Body of pancreas (tissue), 4 donors: ENCODE measurements at regions not wholly inside any gene's neighbourhood (a gene's known extent, or its start where the extent isn't known, plus 50 kb on each side); places are given as distances from the start of the nearest gene placed in this dataset.

Experiments used
- ATAC-seq: fragments of 150-250 bp; one replicate; pipeline ENCODE4 v1.9.1; 2016
- DNase-seq, 4 donors: peaks; one replicate each; pipeline ENCODE4 v3.0.0-alpha.2; 2019
- H3K27ac ChIP-seq, 4 donors: fragments of 200-600 bp; sonication (generic); 1 replicate in 3 of 4; 2 replicates in 1 of 4; pipeline versions ENCODE4 v1.5.1 to v1.6.1; 2016 to 2019; ENCODE audit warnings: mild to moderate bottlenecking in 1 of 4, mixed read lengths in 1 of 4, moderate library complexity in 1 of 4
- H3K27me3 ChIP-seq, 2 donors: fragments of 200-600 bp; sonication (generic); one replicate each; pipeline ENCODE4 v1.6.0; 2016; ENCODE audit warnings: mild to moderate bottlenecking in 1 of 2
- H3K36me3 ChIP-seq, 2 donors: fragments of 200-600 bp; sonication (generic); replicated peaks in 1 of 2; 2 replicates each; pipeline ENCODE4 v1.5.1; 2016; ENCODE audit warnings: low read depth in 2 of 2; ENCODE audit not compliant: insufficient read depth in 1 of 2
- H3K4me1 ChIP-seq: fragments of 200-600 bp; sonication (generic); one replicate; pipeline ENCODE4 v1.6.0; 2016
- H3K4me3 ChIP-seq, 2 donors: fragments of 200-600 bp; sonication (generic); 1 replicate in 1 of 2; 2 replicates in 1 of 2; pipeline ENCODE4 v1.5.1; 2016 to 2019
- H3K9me3 ChIP-seq, 3 donors: fragments of 200-600 bp; sonication (generic); 1 replicate in 2 of 3; 2 replicates in 1 of 3; pipeline ENCODE4 v1.5.1; 2016
- CTCF ChIP-seq, 7 experiments: fragments of 450-650 bp in 4 of 7; fragments of 200-600 bp in 3 of 7; sonication (generic) in 3 of 7; IDR thresholded peaks; one replicate each; pipeline ENCODE4 v1.5.1; 2016 to 2019; ENCODE audit warnings: antibody characterized with exemption in 7 of 7
- POLR2A ChIP-seq, 3 donors: fragments of 450-650 bp; IDR thresholded peaks; one replicate each; pipeline ENCODE4 v1.6.1; 2016; ENCODE audit warnings: antibody characterized with exemption in 3 of 3, mild to moderate bottlenecking in 2 of 3
- WGBS, 2 donors: methylation state at CpG; one replicate each; pipeline ENCODE4 v1.1.5; 2017; 5-methylcytosine and 5-hydroxymethylcytosine counted together
- intact Hi-C: fragments of 100-400 bp; cut with DNase I; formaldehyde crosslinking; loops from one replicate; pipeline ENCODE4 v1.15.1; 2023

GRCh38 chr5:173463207-173463606, 135.0 kb upstream of the STC2 start:
- intact Hi-C loops, result no loop called here
- H3K4me1 ChIP-seq, result no peaks in the 10 kb centered on the region
- no peak overlapping the region for H3K27ac ChIP-seq
- ATAC-seq, result no peak
- no peaks in the 10 kb centered on the region for H3K36me3 ChIP-seq
- TF ChIP-seq POLR2A (IDR thresholded peaks at IDR 0.05), result no peak
- no peak for TF ChIP-seq CTCF (IDR thresholded peaks at IDR 0.05)
- WGBS, 2 donors, result 80 to 91% methylated on average over 3 of the region's 3 CpGs
- H3K27me3 ChIP-seq, result no peaks in the 10 kb centered on the region
- no peak for DNase-seq
- no peaks in the 10 kb centered on the region for H3K9me3 ChIP-seq
- no peak overlapping the region for H3K4me3 ChIP-seq

GRCh38 chr5:173458828-173459609, 130.8 kb upstream of the STC2 start:
- TF ChIP-seq POLR2A (IDR thresholded peaks at IDR 0.05) (no peak), CTCF (IDR thresholded peaks at IDR 0.05) (no peak)
- no peaks in the 10 kb centered on the region for H3K9me3 ChIP-seq
- peaks cover 9% of the 10 kb centered on the region for H3K4me1 ChIP-seq
- no peak for ATAC-seq
- WGBS, 2 donors, result 55 to 81% methylated on average over 8 to 10 of the region's 10 CpGs
- DNase-seq, result no peak
- H3K27ac ChIP-seq, result no peak overlapping the region
- H3K27me3 ChIP-seq, result no peaks in the 10 kb centered on the region
- no peak overlapping the region for H3K4me3 ChIP-seq
- H3K36me3 ChIP-seq, result no peaks in the 10 kb centered on the region
- intact Hi-C loops, result no loop called here

GRCh38 chr5:173457482-173457881, 129.3 kb upstream of the STC2 start:
- ATAC-seq (no peak), DNase-seq (no peak)
- TF ChIP-seq POLR2A (IDR thresholded peaks at IDR 0.05) (no peak), CTCF (IDR thresholded peaks at IDR 0.05) (no peak)
- Histone ChIP-seq H3K4me3 (no peak overlapping the region), H3K27me3 (no peaks in the 10 kb centered on the region), H3K36me3 (no peaks in the 10 kb centered on the region), H3K27ac (no peak overlapping the region), H3K9me3 (no peaks in the 10 kb centered on the region), H3K4me1 (peaks cover 24% of the 10 kb centered on the region)
- 78 to 84% methylated on average over 5 of the region's 5 CpGs for WGBS, 2 donors
- intact Hi-C loops, result no loop called here

- ATAC-seq (no peak), DNase-seq (no peak)
- H3K27ac ChIP-seq, result no peak overlapping the region
- H3K4me3 ChIP-seq, result no peak overlapping the region
- H3K27me3 ChIP-seq, result no peaks in the 10 kb centered on the region
- intact Hi-C loops, result no loop called here
- 75 to 80% methylated on average over 5 of the region's 5 CpGs for WGBS, 2 donors
- no peaks in the 10 kb centered on the region for H3K9me3 ChIP-seq
- H3K36me3 ChIP-seq, result no peaks in the 10 kb centered on the region
- TF ChIP-seq POLR2A (IDR thresholded peaks at IDR 0.05), result no peak
- TF ChIP-seq CTCF (IDR thresholded peaks at IDR 0.05), result no peak
- peaks cover 31% of the 10 kb centered on the region for H3K4me1 ChIP-seq
Observed at GRCh38 chr5:173456751-173457171, 128.5 kb upstream of the STC2 start.

DNA sequence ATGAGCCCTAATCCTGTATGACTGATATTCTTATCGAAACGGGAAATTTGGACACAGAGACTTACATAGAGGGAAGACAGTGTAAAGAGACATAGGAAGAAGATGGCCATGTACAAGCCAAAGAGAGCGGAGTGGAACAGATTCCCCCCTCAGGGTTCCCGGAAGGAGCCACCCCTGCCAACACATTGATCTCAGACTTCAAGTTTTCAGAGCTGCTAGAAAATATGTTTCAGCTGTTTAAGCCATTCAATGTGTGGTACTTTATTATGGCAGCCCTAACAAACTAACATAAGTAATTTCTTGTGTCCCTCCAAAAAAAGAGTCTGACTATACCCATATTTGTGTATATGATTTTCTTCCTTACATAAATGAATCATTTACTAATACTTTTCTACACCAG, 128.0 kb upstream of the STC2 start:
- H3K27ac ChIP-seq, result no peak overlapping the region
- 90 to 91% methylated on average over 4 of the region's 4 CpGs for WGBS, 2 donors
- peaks cover 37% of the 10 kb centered on the region for H3K4me1 ChIP-seq
- H3K36me3 ChIP-seq, result no peaks in the 10 kb centered on the region
- DNase-seq, result no peak
- no peaks in the 10 kb centered on the region for H3K9me3 ChIP-seq
- no peak for ATAC-seq
- no peaks in the 10 kb centered on the region for H3K27me3 ChIP-seq
- no peak overlapping the region for H3K4me3 ChIP-seq
- intact Hi-C loops, result no loop called here
- TF ChIP-seq CTCF (IDR thresholded peaks at IDR 0.05), result no peak
- TF ChIP-seq POLR2A (IDR thresholded peaks at IDR 0.05), result no peak
